ENCODE measurements at regions not wholly inside any gene's neighbourhood (a gene's known extent, or its start where the extent isn't known, plus 50 kb on each side); places are given as distances from the start of the nearest gene placed in this dataset.

- TF ChIP-seq POLR2A (IDR thresholded peaks at IDR 0.05) (no peak), CTCF (IDR thresholded peaks at IDR 0.05) (no peak)
These were observed 522.2 kb downstream of the CSNK1G3 start for GRCh38 chr5:124034083-124034700.
